Activated naive CD8-positive, alpha-beta T cell treated with anti-CD3 and anti-CD28 coated beads for 36 hours (primary cell): ENCODE measurements at regions not wholly inside any gene's neighbourhood (a gene's known extent, or its start where the extent isn't known, plus 50 kb on each side); places are given as distances from the start of the nearest gene placed in this dataset.
"Not testable (repeated sequence)": the region's sequence is repeated elsewhere in the genome, so short reads cannot be mapped to it uniquely, and the experiment has no call there.

Experiments used
- DNase-seq: peaks from one replicate; pipeline ENCODE4 v3.0.0; 2021
- H3K27ac Mint-ChIP-seq: one replicate; pipeline ENCODE4 v1.8.0; 2022; ENCODE audit warnings: mild to moderate bottlenecking, moderate library complexity, mixed read lengths
- H3K27me3 Mint-ChIP-seq: one replicate; pipeline ENCODE4 v1.8.0; 2022; ENCODE audit warnings: mild to moderate bottlenecking, mixed read lengths
- H3K36me3 Mint-ChIP-seq: one replicate; pipeline ENCODE4 v1.8.0; 2021; ENCODE audit warnings: mild to moderate bottlenecking, mixed read lengths
- H3K4me1 Mint-ChIP-seq: one replicate; pipeline ENCODE4 v1.8.0; 2021; ENCODE audit warnings: mixed read lengths
- H3K4me3 Mint-ChIP-seq: one replicate; pipeline ENCODE4 v1.8.0; 2022; ENCODE audit warnings: mild to moderate bottlenecking, moderate library complexity, mixed read lengths
- H3K9me3 Mint-ChIP-seq: one replicate; pipeline ENCODE4 v1.8.0; 2022; ENCODE audit warnings: mixed read lengths

DNA sequence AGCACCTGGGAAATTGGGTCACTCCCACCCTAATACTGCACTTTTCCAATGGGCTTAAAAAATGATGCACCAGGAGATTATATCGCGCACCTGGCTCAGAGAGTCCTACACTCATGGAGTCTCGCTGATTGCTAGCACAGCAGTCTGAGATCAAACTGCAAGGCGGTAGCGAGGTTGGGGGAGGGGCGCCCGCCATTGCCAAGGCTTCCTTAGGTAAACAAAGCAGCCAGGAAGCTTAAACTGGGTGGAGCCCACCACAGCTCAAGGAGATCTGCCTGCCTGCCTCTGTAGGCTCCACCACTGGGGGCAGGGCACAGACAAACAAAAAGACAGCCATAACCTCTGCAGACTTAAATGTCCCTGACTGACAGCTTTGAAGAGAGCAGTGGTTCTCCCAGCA is 497.1 kb downstream of the MAGEE1 start:
- not testable (repeated sequence) for H3K27me3 Mint-ChIP-seq, DNase-seq, H3K4me1 Mint-ChIP-seq, H3K36me3 Mint-ChIP-seq, H3K4me3 Mint-ChIP-seq, H3K27ac Mint-ChIP-seq, H3K9me3 Mint-ChIP-seq

DNA sequence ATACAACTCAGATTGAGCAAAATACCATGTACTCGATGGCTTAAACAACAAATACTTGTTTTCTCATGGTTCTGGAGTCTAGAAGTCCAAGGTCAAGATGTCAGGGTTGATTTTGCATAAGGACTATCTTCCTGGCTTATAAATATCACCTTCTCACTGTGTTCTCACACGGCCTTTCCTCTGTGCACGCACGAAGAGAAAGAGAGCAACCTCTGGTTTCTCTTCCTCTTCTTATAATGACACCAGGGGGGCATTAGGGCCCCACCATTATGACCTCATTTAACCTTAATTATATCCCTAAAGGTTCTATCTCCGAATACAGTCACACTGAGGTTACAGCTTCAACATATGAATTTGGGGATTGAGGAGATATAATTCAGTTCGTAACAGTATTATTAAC is 504.0 kb downstream of the MAGEE1 start:
- H3K27ac Mint-ChIP-seq = no peak overlapping the region
- no peak for DNase-seq
- peaks cover 2% of the 10 kb centered on the region for H3K36me3 Mint-ChIP-seq
- H3K27me3 Mint-ChIP-seq = no peaks in the 10 kb centered on the region
- peaks cover 4% of the 10 kb centered on the region for H3K9me3 Mint-ChIP-seq
- H3K4me3 Mint-ChIP-seq = no peak overlapping the region
- no peaks in the 10 kb centered on the region for H3K4me1 Mint-ChIP-seq

DNA sequence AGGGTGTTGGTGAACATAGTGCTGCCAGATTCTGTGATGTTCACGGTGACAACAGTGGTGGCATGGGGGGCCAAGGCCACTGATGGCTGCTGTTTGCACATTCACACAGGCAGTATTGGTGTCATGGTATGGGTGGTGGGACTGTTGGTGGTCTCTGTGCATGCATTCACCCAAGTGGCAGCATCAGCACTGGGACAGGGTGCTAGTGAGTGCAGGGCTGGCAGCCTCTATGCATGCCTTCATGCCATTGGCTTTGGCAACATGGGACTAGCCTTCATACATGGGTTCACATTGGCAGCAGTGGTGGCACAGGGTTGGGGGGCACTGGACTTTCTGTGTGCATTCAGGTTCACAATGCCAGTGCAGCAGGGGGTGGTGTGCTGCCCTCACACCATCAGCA is 489.7 kb upstream of the FGF16 start:
- no peaks in the 10 kb centered on the region for H3K36me3 Mint-ChIP-seq
- peaks cover 3% of the 10 kb centered on the region for H3K27me3 Mint-ChIP-seq
- no peaks in the 10 kb centered on the region for H3K4me1 Mint-ChIP-seq
- H3K27ac Mint-ChIP-seq = no peak overlapping the region
- peaks cover 3% of the 10 kb centered on the region for H3K9me3 Mint-ChIP-seq
- no peak overlapping the region for H3K4me3 Mint-ChIP-seq
- DNase-seq = no peak

DNA sequence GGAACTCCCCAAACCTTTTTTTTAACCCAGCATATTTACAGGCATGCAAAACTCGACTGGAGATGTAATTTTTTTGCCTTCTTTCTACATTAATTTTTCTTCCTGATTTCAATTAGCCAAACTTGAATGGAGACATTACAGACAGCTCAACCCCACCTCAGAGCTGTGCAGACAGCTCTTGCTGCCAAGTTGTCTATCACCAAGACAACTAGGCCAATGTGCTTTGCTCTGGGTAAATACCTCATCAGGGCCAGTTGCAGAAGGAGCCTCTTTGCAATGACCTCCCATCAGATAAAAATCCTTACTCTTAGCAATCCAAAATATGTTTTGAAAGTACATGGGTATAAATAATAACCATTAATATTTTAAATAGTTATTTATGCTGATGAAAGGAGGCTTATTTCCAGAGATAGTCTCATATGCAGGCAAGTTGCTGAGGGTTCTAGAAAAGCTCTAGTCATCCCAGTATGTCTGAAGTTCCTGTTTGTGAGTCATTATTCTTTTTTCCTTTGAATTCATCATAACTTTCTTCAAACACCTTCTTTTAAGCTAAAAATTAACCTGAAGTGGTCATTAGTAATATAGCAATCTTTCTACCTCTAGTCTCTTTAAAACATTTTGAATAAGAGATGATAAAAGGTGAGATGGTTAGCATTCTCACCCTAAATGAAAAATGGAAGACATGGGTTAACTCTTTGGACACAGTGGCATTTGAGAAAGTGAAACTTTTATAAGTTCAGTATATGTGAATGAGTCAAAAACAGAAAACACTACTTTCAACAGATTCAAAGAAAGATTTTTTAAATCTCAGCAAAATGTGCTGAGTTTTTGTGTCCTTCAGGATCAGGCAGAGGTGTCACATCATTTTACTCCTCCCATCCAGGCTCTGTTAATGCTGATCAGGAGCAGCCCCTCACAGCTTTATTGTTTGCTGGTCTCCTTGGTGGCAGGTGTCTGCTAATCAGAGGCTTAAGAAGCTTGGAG is 475.5 kb upstream of the FGF16 start:
- H3K9me3 Mint-ChIP-seq = no peaks in the 10 kb centered on the region
- H3K27ac Mint-ChIP-seq = peak overlapping the region; percentile 84
- H3K36me3 Mint-ChIP-seq = no peaks in the 10 kb centered on the region
- peak; percentile 4 for DNase-seq
- no peak overlapping the region for H3K4me3 Mint-ChIP-seq
- peaks cover 3% of the 10 kb centered on the region for H3K4me1 Mint-ChIP-seq
- H3K27me3 Mint-ChIP-seq = no peaks in the 10 kb centered on the region

DNA sequence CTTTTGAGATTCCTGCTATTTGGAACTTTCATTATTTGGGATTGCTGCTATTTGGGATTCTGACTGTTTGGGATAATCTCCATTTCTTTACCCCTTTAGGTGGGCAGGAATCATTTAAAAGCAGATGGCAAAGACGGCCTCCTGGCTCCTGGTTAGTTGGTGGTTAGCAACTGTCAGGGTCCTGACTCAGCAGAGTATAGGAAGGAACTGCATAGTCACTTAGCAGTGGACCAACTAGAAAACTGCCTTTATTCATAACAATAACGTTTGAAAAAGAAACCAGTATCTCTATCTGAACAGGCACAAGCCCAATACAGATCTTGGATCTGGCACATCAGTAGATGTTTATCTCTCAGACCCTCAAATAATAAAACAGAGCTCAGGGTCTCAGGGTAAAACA is 469.7 kb upstream of the FGF16 start:
- Mint-ChIP-seq H3K4me3 (no peak overlapping the region), H3K27ac (no peak overlapping the region), H3K9me3 (no peaks in the 10 kb centered on the region), H3K36me3 (no peaks in the 10 kb centered on the region), H3K27me3 (peaks cover 10% of the 10 kb centered on the region), H3K4me1 (no peaks in the 10 kb centered on the region)
- DNase-seq = no peak

DNA sequence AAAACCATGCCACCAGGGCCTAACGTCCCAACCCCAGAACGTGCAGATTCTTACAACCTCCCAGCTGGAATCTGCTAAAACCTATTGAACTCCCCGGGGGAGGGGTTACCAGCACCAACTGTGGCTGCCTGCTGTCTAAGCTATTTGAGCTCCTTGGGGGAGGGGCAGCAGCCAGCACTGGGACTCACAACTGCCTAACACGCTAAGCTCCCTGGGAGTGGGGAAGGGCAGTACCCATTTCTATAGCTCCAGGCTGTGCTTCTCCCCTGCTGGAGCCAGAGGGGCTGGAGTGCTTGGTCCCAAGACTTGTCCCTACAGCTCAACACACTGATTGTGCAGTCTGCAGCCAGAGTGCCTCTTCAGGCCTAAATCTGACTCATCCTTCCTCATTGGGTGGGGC is 459.8 kb upstream of the FGF16 start:
- no peaks in the 10 kb centered on the region for H3K4me1 Mint-ChIP-seq
- no peak overlapping the region for H3K27ac Mint-ChIP-seq
- H3K9me3 Mint-ChIP-seq = peaks cover 14% of the 10 kb centered on the region
- no peak overlapping the region for H3K4me3 Mint-ChIP-seq
- no peaks in the 10 kb centered on the region for H3K27me3 Mint-ChIP-seq
- H3K36me3 Mint-ChIP-seq = no peaks in the 10 kb centered on the region
- no peak for DNase-seq

DNA sequence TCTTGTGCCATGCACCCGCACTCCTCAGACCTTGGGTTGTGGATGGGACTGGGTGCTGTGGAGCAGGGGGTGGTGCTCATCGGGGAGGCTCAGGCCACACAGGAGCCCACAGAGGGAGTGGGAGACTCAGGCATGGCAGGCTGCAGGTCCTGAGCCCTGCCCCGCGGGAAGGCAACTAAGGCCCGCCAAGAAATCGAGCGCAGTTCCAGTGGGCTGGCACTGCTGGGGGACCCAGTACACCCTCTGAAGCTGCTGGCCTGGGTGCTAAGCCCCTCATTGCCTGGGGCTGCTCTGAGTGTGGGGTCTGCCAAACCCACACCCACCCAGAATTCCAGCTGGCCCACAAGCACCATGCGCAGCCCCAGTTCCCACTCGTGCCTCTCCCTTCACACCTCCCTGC is 450.5 kb upstream of the FGF16 start:
- Mint-ChIP-seq H3K4me3 (no peak overlapping the region), H3K27ac (no peak overlapping the region), H3K27me3 (peaks cover 11% of the 10 kb centered on the region), H3K4me1 (no peaks in the 10 kb centered on the region), H3K9me3 (peaks cover 4% of the 10 kb centered on the region), H3K36me3 (no peaks in the 10 kb centered on the region)
- DNase-seq = no peak

DNA sequence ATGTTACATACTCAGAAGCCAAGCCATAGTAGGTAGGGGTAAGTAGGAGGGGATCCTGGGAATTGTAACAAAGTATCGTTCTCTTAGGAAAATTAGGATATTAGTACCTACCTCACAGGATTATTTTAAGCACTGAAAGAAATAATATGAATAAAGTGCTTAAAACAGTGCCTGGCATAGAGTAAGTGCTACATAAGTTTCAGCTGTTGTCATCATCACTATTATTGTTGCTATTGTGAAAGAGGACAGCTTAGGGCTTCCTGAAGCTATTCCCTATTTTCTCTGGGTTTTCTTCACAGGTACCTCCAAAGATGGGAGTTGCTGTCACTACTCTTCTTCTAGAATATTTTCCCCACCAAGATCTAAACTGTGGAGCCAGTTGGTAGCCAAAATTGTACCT is 443.7 kb upstream of the FGF16 start:
- H3K4me3 Mint-ChIP-seq = no peak overlapping the region

DNA sequence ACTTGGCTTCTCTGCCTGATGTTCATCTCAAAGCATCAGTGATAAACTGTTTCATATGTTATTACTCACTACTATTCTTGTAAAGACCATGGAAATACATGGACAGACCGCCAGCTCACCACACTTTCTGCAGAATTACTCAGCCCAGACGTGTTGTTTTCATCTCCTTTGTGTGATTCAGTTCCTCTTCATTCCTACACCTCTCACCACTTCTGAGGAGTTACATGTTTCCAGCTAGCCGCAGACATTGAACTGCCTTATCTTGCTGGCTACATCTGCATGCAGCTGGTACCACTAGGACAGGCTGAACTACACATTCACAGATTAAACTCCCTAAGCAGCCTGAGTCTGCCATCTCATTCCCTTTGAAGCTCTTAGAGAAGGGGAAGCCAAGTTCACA is 443.2 kb upstream of the FGF16 start:
- H3K27ac Mint-ChIP-seq = peak overlapping the region; percentile 82
- peaks cover 1% of the 10 kb centered on the region for H3K9me3 Mint-ChIP-seq
- peaks cover 11% of the 10 kb centered on the region for H3K4me1 Mint-ChIP-seq
- no peaks in the 10 kb centered on the region for H3K36me3 Mint-ChIP-seq
- peak; percentile 38 for DNase-seq
- no peaks in the 10 kb centered on the region for H3K27me3 Mint-ChIP-seq
- no peak overlapping the region for H3K4me3 Mint-ChIP-seq

More for the DNA sequence above, 443.7 kb upstream of the FGF16 start:
- Mint-ChIP-seq H3K4me1 (peaks cover 11% of the 10 kb centered on the region), H3K9me3 (peaks cover 1% of the 10 kb centered on the region), H3K27me3 (peaks cover 3% of the 10 kb centered on the region), H3K27ac (peak overlapping the region; percentile 82), H3K36me3 (no peaks in the 10 kb centered on the region)
- DNase-seq = no peak

DNA sequence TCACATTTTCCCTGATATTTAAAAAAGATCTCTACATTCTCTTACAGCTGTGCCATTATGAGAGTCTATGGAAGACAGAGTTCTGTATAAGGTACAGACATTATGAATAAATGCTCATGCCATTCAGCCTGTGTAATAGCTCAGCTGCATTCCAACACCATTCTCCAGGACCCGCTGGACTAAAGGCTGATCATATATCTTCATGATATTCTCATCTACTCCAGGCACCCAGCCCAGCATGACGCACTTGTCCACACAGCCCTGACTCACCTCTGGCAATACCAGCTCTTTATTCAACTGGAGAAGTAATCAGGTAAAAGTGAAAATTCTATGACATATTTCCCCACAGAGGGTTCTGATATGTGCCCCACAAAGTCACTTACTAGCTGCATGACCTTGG is 437.5 kb upstream of the FGF16 start:
- Mint-ChIP-seq H3K36me3 (no peaks in the 10 kb centered on the region), H3K9me3 (peaks cover 1% of the 10 kb centered on the region), H3K27me3 (peaks cover 5% of the 10 kb centered on the region), H3K27ac (no peak overlapping the region), H3K4me3 (no peak overlapping the region), H3K4me1 (peaks cover 4% of the 10 kb centered on the region)
- no peak for DNase-seq

DNA sequence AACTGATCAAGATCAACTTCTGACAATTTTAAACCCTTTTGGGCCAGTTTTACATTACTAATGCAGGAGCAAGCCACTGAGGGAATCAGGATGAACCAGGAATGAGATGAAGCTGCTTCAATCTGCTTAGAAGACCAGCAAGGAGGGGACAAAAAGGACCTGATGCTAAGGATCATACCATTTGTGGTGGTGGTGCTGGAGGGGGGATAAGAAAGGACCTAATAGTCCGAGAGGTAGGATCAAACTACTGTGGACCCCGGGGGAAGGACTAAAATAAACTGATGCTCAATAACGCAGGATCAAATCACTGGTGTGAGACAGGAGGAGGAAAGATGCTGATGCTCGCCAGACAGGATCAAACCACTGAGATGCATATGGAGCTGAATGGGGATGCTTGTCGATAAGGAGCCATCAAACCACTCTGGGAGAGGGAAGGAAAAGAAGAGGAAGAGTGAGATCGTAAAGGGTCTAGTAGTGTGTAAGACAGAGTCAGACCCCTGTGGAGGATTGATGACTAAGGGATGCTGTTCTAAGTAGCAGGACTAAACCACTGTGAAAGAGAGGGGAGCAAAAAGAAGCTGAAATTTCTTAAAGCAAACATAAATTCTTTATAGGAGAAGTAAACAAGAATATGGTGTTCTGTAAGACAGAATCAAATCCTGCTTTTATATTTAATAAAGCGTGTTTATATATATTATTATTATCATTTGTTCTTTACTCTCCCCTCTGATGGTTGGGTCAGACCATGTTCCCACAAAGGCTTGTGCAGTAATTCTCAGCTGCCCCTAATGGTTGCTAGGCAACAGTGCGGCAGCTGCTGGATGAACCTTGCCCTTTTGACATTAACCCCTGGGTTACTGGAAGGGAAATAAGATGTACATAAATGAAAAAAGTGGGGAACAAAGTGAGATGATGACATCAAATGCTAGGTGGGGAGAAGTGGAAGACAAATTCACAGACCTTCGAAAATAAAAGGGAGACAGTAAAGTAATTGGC is 432.5 kb upstream of the FGF16 start:
- H3K4me3 Mint-ChIP-seq = no peak overlapping the region
- DNase-seq = no peak
- H3K27me3 Mint-ChIP-seq = peaks cover 5% of the 10 kb centered on the region
- H3K27ac Mint-ChIP-seq = no peak overlapping the region
- H3K4me1 Mint-ChIP-seq = no peaks in the 10 kb centered on the region
- no peaks in the 10 kb centered on the region for H3K36me3 Mint-ChIP-seq
- H3K9me3 Mint-ChIP-seq = no peaks in the 10 kb centered on the region

DNA sequence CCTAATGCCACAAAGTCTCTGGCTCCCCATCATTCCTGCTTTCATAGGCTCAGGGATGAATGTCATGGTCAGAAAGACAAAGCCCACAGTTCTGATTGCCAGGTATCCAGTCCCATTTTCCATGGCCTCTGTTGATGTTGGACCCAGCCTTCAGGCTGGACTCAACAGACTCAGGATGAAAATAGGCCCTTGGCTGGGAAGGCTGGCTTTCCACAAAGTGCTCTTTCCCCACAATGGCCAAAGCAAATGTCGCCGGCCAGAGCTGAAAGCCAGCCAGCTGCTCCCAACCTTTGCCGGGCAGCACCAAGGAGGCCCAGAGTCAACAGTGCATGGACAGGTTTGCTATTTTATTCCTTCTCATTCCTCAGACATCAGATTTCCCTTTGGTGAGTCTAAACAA is 430.1 kb upstream of the FGF16 start:
- Mint-ChIP-seq H3K36me3 (no peaks in the 10 kb centered on the region), H3K27me3 (no peaks in the 10 kb centered on the region), H3K4me1 (no peaks in the 10 kb centered on the region), H3K4me3 (no peak overlapping the region), H3K27ac (no peak overlapping the region), H3K9me3 (no peaks in the 10 kb centered on the region)
- no peak for DNase-seq

DNA sequence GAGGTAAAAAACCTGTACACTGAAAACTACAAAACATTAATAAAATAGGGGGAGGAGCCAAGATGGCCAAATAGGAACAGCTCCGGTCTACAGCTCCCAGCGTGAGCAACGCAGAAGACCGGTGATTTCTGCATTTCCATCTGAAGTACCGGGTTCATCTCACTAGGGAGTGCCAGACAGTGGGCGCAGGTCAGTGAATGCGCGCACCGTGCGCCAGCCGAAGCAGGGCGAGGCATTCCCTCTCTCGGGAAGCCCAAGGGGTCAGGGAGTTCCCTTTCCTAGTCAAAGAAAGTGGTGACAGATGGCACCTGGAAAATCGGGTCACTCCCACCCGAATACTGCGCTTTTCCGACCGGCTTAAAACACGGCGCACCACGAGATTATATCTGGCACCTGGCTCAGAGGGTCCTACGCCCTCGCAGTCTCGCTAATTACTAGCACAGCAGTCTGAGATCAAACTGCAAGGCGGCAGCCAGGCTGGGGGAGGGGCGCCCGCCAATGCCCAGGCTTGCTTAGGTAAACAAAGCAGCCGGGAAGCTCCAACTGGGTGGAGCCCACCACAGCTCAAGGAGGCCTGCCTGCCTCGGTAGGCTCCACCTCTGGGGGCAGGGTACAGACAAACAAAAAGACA is 400.9 kb upstream of the FGF16 start:
- not testable (repeated sequence) for DNase-seq, H3K36me3 Mint-ChIP-seq, H3K4me1 Mint-ChIP-seq, H3K4me3 Mint-ChIP-seq, H3K9me3 Mint-ChIP-seq, H3K27ac Mint-ChIP-seq
- peaks cover 26% of the 10 kb centered on the region for H3K27me3 Mint-ChIP-seq

DNA sequence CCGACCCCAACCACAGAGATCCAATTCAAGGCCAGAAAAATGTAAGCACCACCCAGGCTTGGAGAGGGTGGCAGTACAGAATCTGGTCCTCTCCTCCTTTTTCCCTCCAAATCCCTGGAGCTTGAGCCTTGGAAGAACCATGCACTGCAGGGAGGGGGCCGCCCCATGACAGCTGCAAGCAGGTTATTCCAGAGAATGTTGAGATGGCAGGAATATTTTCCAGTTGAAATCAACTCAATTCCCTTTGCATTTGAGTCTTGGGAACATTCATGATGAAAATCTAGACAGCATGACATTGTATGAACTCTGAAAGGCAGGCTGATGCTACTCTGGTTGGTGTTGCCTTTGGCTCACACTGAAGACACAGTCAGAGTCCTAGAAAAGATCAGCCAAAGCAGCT is 386.6 kb upstream of the FGF16 start:
- Mint-ChIP-seq H3K4me1 (no peaks in the 10 kb centered on the region), H3K9me3 (no peaks in the 10 kb centered on the region), H3K27me3 (no peaks in the 10 kb centered on the region), H3K27ac (no peak overlapping the region), H3K4me3 (no peak overlapping the region), H3K36me3 (no peaks in the 10 kb centered on the region)
- DNase-seq = no peak

DNA sequence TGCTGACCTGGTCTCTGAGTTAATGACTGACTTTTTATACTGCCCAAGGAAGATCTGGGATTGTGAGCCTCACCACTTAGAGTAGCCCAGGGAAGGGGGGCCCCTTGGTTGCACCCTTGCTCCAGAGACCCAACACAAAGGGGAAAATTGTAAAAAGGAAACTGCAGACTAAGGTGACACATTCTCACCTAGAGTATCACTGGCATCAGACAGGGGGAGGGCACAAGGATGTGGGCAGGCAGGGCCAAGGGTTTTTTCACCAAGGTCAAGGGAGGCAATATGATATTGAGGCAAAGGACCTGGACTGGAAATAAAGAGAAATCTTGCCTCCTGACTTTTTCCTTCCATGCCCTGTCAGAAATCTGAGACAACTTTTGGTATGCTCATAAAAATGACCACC is 386.2 kb upstream of the FGF16 start:
- H3K36me3 Mint-ChIP-seq = no peaks in the 10 kb centered on the region
- no peaks in the 10 kb centered on the region for H3K27me3 Mint-ChIP-seq
- no peak overlapping the region for H3K27ac Mint-ChIP-seq
- no peak for DNase-seq
- H3K9me3 Mint-ChIP-seq = no peaks in the 10 kb centered on the region
- no peaks in the 10 kb centered on the region for H3K4me1 Mint-ChIP-seq
- H3K4me3 Mint-ChIP-seq = no peak overlapping the region
